NCI-H1930 (cell line): ENCODE measurements at regions not wholly inside any gene's neighbourhood (a gene's known extent, or its start where the extent isn't known, plus 50 kb on each side); places are given as distances from the start of the nearest gene placed in this dataset.

Experiments
- DNase-seq, 2 experiments: peaks; one replicate each; lab custom pipeline; 2025; lab: John Stamatoyannopoulos, UW

GRCh38 chr1:117678246-117678977, 72.6 kb downstream of the TENT5C start:
- DNase-seq: no peak

GRCh38 chr1:117679299-117679698, 73.5 kb downstream of the TENT5C start:
- DNase-seq: no peak

- DNase-seq: no peak
These were observed 74.0 kb downstream of the TENT5C start for GRCh38 chr1:117679868-117680267.

- DNase-seq: no peak
These were observed 74.6 kb downstream of the TENT5C start for GRCh38 chr1:117680316-117681002.

- DNase-seq: no peak
These were observed 75.4 kb downstream of the TENT5C start for GRCh38 chr1:117681093-117681900.

- no peak for DNase-seq
These were observed 76.0 kb downstream of the TENT5C start for GRCh38 chr1:117681901-117682250.

- no peak for DNase-seq
These were observed 76.5 kb downstream of the TENT5C start for GRCh38 chr1:117682372-117682771.

GRCh38 chr1:117683571-117684285, 77.9 kb downstream of the TENT5C start:
- no peak for DNase-seq

- DNase-seq: no peak
These were observed 80.3 kb downstream of the TENT5C start for GRCh38 chr1:117685936-117686806.

GRCh38 chr1:117686907-117687306, 81.1 kb downstream of the TENT5C start:
- no peak for DNase-seq

- no peak for DNase-seq
These were observed 84.3 kb downstream of the TENT5C start for GRCh38 chr1:117689997-117690625.

GRCh38 chr1:117691942-117692341, 86.1 kb downstream of the TENT5C start:
- DNase-seq: no peak

- DNase-seq: no peak
These were observed 88.7 kb downstream of the TENT5C start for GRCh38 chr1:117694543-117694942.

GRCh38 chr1:117695796-117696490, 90.1 kb downstream of the TENT5C start:
- no peak for DNase-seq

- no peak for DNase-seq
These were observed 90.7 kb downstream of the TENT5C start for GRCh38 chr1:117696561-117696960.

GRCh38 chr1:117697220-117697781, 91.5 kb downstream of the TENT5C start:
- no peak for DNase-seq

- DNase-seq: no peak
These were observed 92.7 kb downstream of the TENT5C start for GRCh38 chr1:117698398-117699160.

- no peak for DNase-seq
These were observed 94.1 kb downstream of the TENT5C start for GRCh38 chr1:117699953-117700352.

GRCh38 chr1:117702654-117703053, 96.8 kb downstream of the TENT5C start:
- no peak for DNase-seq
